Natural killer cell treated with Interleukin-12 subunit alpha and Interleukin-12 subunit beta and Interleukin-15 and Interleukin-18, amount 100 ng/mL, for 72 hours (primary cell): ENCODE measurements at regions not wholly inside any gene's neighbourhood (a gene's known extent, or its start where the extent isn't known, plus 50 kb on each side); places are given as distances from the start of the nearest gene placed in this dataset.
A peak's percentile ranks its signal among the peaks of the same experiment; 100 is the strongest.

Experiments used
- ATAC-seq, 2 donors: fragments of 150-1000 bp; cut with Tn5 transposase in 1 of 2; sonication (Bioruptor Pico), chemical (Tn5 transposase) in 1 of 2; 2 replicates each; pipeline ENCODE4 v1.10.0; 2021
- DNase-seq: peaks from one replicate; pipeline ENCODE4 v3.0.0; 2022; ENCODE audit warnings: low spot score
- H3K27ac Mint-ChIP-seq, 2 donors: 1 replicate in 1 of 2; 2 replicates in 1 of 2; pipeline ENCODE4 v1.8.0; 2022; ENCODE audit warnings: mixed read lengths in 2 of 2, mild to moderate bottlenecking in 1 of 2, moderate library complexity in 1 of 2
- H3K27me3 Mint-ChIP-seq, 2 donors: 1 replicate in 1 of 2; 2 replicates in 1 of 2; pipeline ENCODE4 v1.8.0; 2022; ENCODE audit warnings: mixed read lengths in 2 of 2
- H3K36me3 Mint-ChIP-seq: one replicate; pipeline ENCODE4 v1.8.0; 2022; ENCODE audit warnings: mixed read lengths
- H3K4me1 Mint-ChIP-seq, 2 donors: 1 replicate in 1 of 2; 2 replicates in 1 of 2; pipeline ENCODE4 v1.8.0; 2022; ENCODE audit warnings: low read depth in 2 of 2, mixed read lengths in 2 of 2, mild to moderate bottlenecking in 1 of 2
- H3K4me3 Mint-ChIP-seq: one replicate; pipeline ENCODE4 v1.8.0; 2022; ENCODE audit warnings: mixed read lengths
- H3K9me3 Mint-ChIP-seq: 2 replicates; pipeline ENCODE4 v1.8.0; 2022; ENCODE audit warnings: mixed read lengths

GRCh38 chrX:40434443-40434842 lies 146.3 kb upstream of the ATP6AP2 start:
- Mint-ChIP-seq H3K4me3 (no peak overlapping the region), H3K9me3 (no peaks in the 10 kb centered on the region)

DNA sequence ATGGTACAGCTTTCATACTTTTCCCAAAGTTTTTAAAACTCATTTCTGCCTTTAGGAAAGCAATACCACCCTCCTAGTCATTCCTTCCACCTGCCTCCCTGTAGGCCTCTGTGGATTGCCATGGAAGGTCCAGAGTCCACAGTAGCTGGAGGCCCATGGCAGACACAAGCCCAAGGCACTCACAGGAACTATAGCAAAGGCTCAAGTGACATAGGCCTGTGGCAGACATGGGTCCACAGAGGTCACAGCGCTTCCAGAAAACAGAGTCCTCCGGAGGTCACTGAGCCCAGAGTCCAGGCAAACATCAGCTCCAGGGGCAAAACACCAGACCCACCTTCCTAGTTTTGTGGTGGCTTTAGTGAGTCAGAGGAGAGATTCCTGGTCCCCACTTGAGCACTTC lies 147.6 kb upstream of the ATP6AP2 start:
- no peaks in the 10 kb centered on the region for H3K9me3 Mint-ChIP-seq
- no peak for DNase-seq
- ATAC-seq, result peak in 1 of 2 donors; percentile 32
- H3K4me3 Mint-ChIP-seq, result no peak overlapping the region
- no peaks in the 10 kb centered on the region for H3K4me1 Mint-ChIP-seq
- no peak overlapping the region for H3K27ac Mint-ChIP-seq
- no peaks in the 10 kb centered on the region for H3K36me3 Mint-ChIP-seq
- peaks cover 0 to 11% of the 10 kb centered on the region in 2 donors for H3K27me3 Mint-ChIP-seq

More at GRCh38 chrX:40434443-40434842, 146.3 kb upstream of the ATP6AP2 start:
- no peak for ATAC-seq
- no peak overlapping the region for H3K27ac Mint-ChIP-seq
- peaks cover 0 to 16% of the 10 kb centered on the region in 2 donors for H3K27me3 Mint-ChIP-seq
- no peak for DNase-seq
- no peaks in the 10 kb centered on the region for H3K36me3 Mint-ChIP-seq
- H3K4me1 Mint-ChIP-seq, result no peaks in the 10 kb centered on the region

DNA sequence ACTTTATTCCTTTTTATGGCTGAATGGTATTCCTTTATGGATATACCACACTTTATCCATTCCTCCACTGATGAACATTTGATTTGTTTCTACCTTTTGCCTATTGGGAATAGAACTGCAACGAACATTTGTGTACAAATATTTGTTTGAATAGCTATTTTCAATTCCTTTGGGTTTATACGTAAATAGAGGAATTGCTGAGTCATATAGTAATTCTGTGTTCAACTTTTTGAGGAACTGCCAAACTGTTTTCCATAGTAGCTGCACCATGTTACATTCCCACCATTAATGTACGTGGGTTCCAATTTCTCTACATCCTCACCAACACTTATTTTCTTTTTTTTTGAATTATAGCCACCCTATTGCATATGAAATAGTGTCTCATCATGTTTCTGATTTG lies 156.5 kb upstream of the ATP6AP2 start:
- no peak overlapping the region for H3K4me3 Mint-ChIP-seq
- no peaks in the 10 kb centered on the region for H3K36me3 Mint-ChIP-seq
- peaks cover 15 to 35% of the 10 kb centered on the region in 2 donors for H3K27me3 Mint-ChIP-seq
- ATAC-seq (no peak), DNase-seq (no peak)
- peaks cover 3 to 5% of the 10 kb centered on the region in 2 donors for H3K4me1 Mint-ChIP-seq
- no peak overlapping the region for H3K27ac Mint-ChIP-seq
- H3K9me3 Mint-ChIP-seq, result no peaks in the 10 kb centered on the region

- ATAC-seq (no peak), DNase-seq (no peak)
- Mint-ChIP-seq H3K9me3 (no peaks in the 10 kb centered on the region), H3K27me3 (peaks cover 15 to 35% of the 10 kb centered on the region in 2 donors), H3K4me3 (no peak overlapping the region), H3K4me1 (peaks cover 5 to 12% of the 10 kb centered on the region in 2 donors), H3K27ac (no peak overlapping the region), H3K36me3 (no peaks in the 10 kb centered on the region)
Measured at GRCh38 chrX:40423299-40423698, 157.5 kb upstream of the ATP6AP2 start.

- peaks cover 15 to 40% of the 10 kb centered on the region in 2 donors for H3K27me3 Mint-ChIP-seq
- peaks cover 5 to 12% of the 10 kb centered on the region in 2 donors for H3K4me1 Mint-ChIP-seq
- DNase-seq (no peak), ATAC-seq (no peak)
- no peak overlapping the region for H3K27ac Mint-ChIP-seq
- no peaks in the 10 kb centered on the region for H3K9me3 Mint-ChIP-seq
- no peaks in the 10 kb centered on the region for H3K36me3 Mint-ChIP-seq
- no peak overlapping the region for H3K4me3 Mint-ChIP-seq
Measured at GRCh38 chrX:40422021-40422420, 158.7 kb upstream of the ATP6AP2 start.

- no peaks in the 10 kb centered on the region for H3K9me3 Mint-ChIP-seq
- ATAC-seq (no peak), DNase-seq (no peak)
- H3K27ac Mint-ChIP-seq, result no peak overlapping the region
- H3K36me3 Mint-ChIP-seq, result no peaks in the 10 kb centered on the region
- peaks cover 15 to 35% of the 10 kb centered on the region in 2 donors for H3K27me3 Mint-ChIP-seq
- H3K4me3 Mint-ChIP-seq, result no peak overlapping the region
- H3K4me1 Mint-ChIP-seq, result peaks cover 5 to 12% of the 10 kb centered on the region in 2 donors
Measured at GRCh38 chrX:40420899-40421729, 159.7 kb upstream of the ATP6AP2 start.

GRCh38 chrX:40418813-40419195 lies 162.0 kb upstream of the ATP6AP2 start:
- H3K27ac Mint-ChIP-seq, result no peak overlapping the region
- H3K27me3 Mint-ChIP-seq, result peaks cover 13 to 32% of the 10 kb centered on the region in 2 donors
- peaks cover 5 to 12% of the 10 kb centered on the region in 2 donors for H3K4me1 Mint-ChIP-seq
- DNase-seq (peak; percentile 68), ATAC-seq (peak; percentile 62 to 84)
- H3K9me3 Mint-ChIP-seq, result no peaks in the 10 kb centered on the region
- H3K4me3 Mint-ChIP-seq, result no peak overlapping the region
- H3K36me3 Mint-ChIP-seq, result no peaks in the 10 kb centered on the region

GRCh38 chrX:40418146-40418812 lies 162.5 kb upstream of the ATP6AP2 start:
- Mint-ChIP-seq H3K36me3 (no peaks in the 10 kb centered on the region), H3K27me3 (peaks cover 13 to 34% of the 10 kb centered on the region in 2 donors), H3K27ac (no peak overlapping the region), H3K4me1 (peaks cover 2 to 12% of the 10 kb centered on the region in 2 donors), H3K9me3 (no peaks in the 10 kb centered on the region), H3K4me3 (no peak overlapping the region)
- ATAC-seq, result peak; percentile 62 to 73
- DNase-seq, result no peak

GRCh38 chrX:40415675-40416074 lies 165.1 kb upstream of the ATP6AP2 start:
- no peak overlapping the region for H3K27ac Mint-ChIP-seq
- H3K4me1 Mint-ChIP-seq, result peaks cover 0 to 12% of the 10 kb centered on the region in 2 donors
- DNase-seq, result no peak
- peaks cover 5 to 34% of the 10 kb centered on the region in 2 donors for H3K27me3 Mint-ChIP-seq
- no peaks in the 10 kb centered on the region for H3K36me3 Mint-ChIP-seq
- no peak overlapping the region for H3K4me3 Mint-ChIP-seq
- H3K9me3 Mint-ChIP-seq, result no peaks in the 10 kb centered on the region
- no peak for ATAC-seq

DNA sequence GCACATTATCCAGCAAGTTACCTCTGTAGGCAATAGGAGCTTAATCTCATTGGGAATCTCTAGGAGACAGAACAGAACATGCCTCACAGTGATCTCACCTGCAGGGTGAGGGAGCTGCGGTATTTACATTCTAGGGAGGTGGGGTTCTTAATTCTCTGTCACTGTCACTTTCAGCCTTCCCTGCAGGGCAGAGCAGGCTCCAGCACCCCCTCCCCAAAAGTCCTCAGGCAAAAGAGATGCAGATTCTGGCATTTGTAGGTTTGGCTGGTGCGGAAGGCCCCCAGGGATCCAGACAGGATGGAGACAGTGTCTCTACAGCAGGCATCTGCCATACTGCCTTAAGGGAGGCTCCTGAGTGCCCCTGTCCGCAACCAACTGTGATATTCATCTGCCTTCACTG lies 166.4 kb upstream of the ATP6AP2 start:
- Mint-ChIP-seq H3K27ac (no peak overlapping the region), H3K36me3 (no peaks in the 10 kb centered on the region), H3K4me1 (peaks cover 0 to 11% of the 10 kb centered on the region in 2 donors), H3K9me3 (no peaks in the 10 kb centered on the region), H3K4me3 (no peak overlapping the region), H3K27me3 (peaks cover 5 to 35% of the 10 kb centered on the region in 2 donors)
- no peak for DNase-seq
- ATAC-seq, result no peak

GRCh38 chrX:40411340-40412111 lies 169.2 kb upstream of the ATP6AP2 start:
- Mint-ChIP-seq H3K4me3 (no peak overlapping the region), H3K36me3 (no peaks in the 10 kb centered on the region), H3K27me3 (peaks cover 5 to 37% of the 10 kb centered on the region in 2 donors), H3K4me1 (no peaks in the 10 kb centered on the region), H3K27ac (no peak overlapping the region), H3K9me3 (peaks cover 5% of the 10 kb centered on the region)
- DNase-seq (no peak), ATAC-seq (peak in 1 of 2 donors; percentile 65)

- Mint-ChIP-seq H3K9me3 (peaks cover 5% of the 10 kb centered on the region), H3K4me3 (no peak overlapping the region), H3K27me3 (peaks cover 5 to 40% of the 10 kb centered on the region in 2 donors), H3K4me1 (no peaks in the 10 kb centered on the region), H3K36me3 (no peaks in the 10 kb centered on the region), H3K27ac (no peak overlapping the region)
- no peak for DNase-seq
- no peak for ATAC-seq
Measured at GRCh38 chrX:40410859-40411258, 169.9 kb upstream of the ATP6AP2 start.

DNA sequence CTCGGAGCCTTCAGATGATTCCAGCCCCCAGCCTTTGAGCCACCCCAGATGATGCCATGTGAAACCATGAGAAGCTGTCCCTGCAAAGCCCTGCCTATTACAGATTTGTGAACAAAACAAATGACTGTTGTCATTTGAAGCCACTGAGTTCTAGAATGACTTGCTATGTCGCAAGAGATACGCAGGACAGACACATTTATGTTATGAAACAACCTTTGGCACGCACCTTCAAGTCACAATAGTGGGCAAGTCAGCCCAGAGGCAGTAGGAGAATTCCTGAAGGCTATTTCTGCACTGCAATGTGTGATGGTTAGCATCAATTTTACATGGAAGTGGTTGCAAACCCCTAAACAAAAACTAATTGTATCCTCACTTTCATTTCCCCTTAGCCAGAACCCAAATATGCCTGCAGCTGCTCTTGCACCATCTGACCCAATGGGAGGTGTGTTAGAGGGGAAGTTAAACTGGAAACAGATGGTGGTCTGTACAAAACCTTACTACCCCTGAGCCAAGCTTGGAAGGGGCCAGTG lies 174.4 kb upstream of the ATP6AP2 start:
- H3K27ac Mint-ChIP-seq, result no peak overlapping the region
- H3K4me3 Mint-ChIP-seq, result no peak overlapping the region
- no peak for DNase-seq

More for the DNA sequence above, 174.4 kb upstream of the ATP6AP2 start:
- H3K36me3 Mint-ChIP-seq, result no peaks in the 10 kb centered on the region
- peaks cover 5% of the 10 kb centered on the region for H3K9me3 Mint-ChIP-seq
- ATAC-seq, result peak; percentile 57 to 77
- no peaks in the 10 kb centered on the region for H3K4me1 Mint-ChIP-seq
- H3K27me3 Mint-ChIP-seq, result peaks cover 0 to 19% of the 10 kb centered on the region in 2 donors
